ENCODE measurements at regions not wholly inside any gene's neighbourhood (a gene's known extent, or its start where the extent isn't known, plus 50 kb on each side); places are given as distances from the start of the nearest gene placed in this dataset.
"Not testable (repeated sequence)": the region's sequence is repeated elsewhere in the genome, so short reads cannot be mapped to it uniquely, and the experiment has no call there.

GRCh38 chr20:4441191-4441590 is 192.1 kb upstream of the ADRA1D start:
- Histone ChIP-seq H3K4me1 (ENCODE audit: control insufficient read depth, insufficient read depth, low read length) (peaks cover 3% of the 10 kb centered on the region), H3K27me3 (ENCODE audit: control insufficient read depth, insufficient read depth, low read length) (no peaks in the 10 kb centered on the region), H3K9me3 (ENCODE audit: control insufficient read depth, insufficient read depth, low read length) (no peaks in the 10 kb centered on the region), H3K36me3 (ENCODE audit: control insufficient read depth, insufficient read depth, low read length) (no peaks in the 10 kb centered on the region), H3K4me3 (ENCODE audit: low read depth, low read length) (no peak overlapping the region), H3K27ac (ENCODE audit: low read depth, low read length) (no peak overlapping the region)
- 90% methylated on average over 2 of the region's 2 CpGs for WGBS (ENCODE audit: insufficient coverage)
- DNase-seq (ENCODE audit: low read depth in 4 of 6, low spot score in 6 of 6): no peak

GRCh38 chr20:4439461-4439860 is 190.4 kb upstream of the ADRA1D start:
- DNase-seq (ENCODE audit: low read depth in 4 of 6, low spot score in 6 of 6): peak in 2 of 6 donors; percentile 23 to 41
- 45% methylated on average over 5 of the region's 5 CpGs for WGBS (ENCODE audit: insufficient coverage)

GRCh38 chr20:4437131-4437530 is 188.0 kb upstream of the ADRA1D start:
- H3K27me3 ChIP-seq (ENCODE audit: control insufficient read depth, insufficient read depth, low read length): no peaks in the 10 kb centered on the region
- no peaks in the 10 kb centered on the region for H3K36me3 ChIP-seq (ENCODE audit: control insufficient read depth, insufficient read depth, low read length)
- H3K9me3 ChIP-seq (ENCODE audit: control insufficient read depth, insufficient read depth, low read length): no peaks in the 10 kb centered on the region
- no peak overlapping the region for H3K4me3 ChIP-seq (ENCODE audit: low read depth, low read length)
- H3K27ac ChIP-seq (ENCODE audit: low read depth, low read length): no peak overlapping the region
- H3K4me1 ChIP-seq (ENCODE audit: control insufficient read depth, insufficient read depth, low read length): no peaks in the 10 kb centered on the region
- DNase-seq (ENCODE audit: low read depth in 4 of 6, low spot score in 6 of 6): no peak
- no CpG with 5 or more reads among the region's 1 CpG for WGBS (ENCODE audit: insufficient coverage)

More at GRCh38 chr20:4439461-4439860, 190.4 kb upstream of the ADRA1D start:
- no peak overlapping the region for H3K27ac ChIP-seq (ENCODE audit: low read depth, low read length)
- H3K27me3 ChIP-seq (ENCODE audit: control insufficient read depth, insufficient read depth, low read length): no peaks in the 10 kb centered on the region
- H3K36me3 ChIP-seq (ENCODE audit: control insufficient read depth, insufficient read depth, low read length): no peaks in the 10 kb centered on the region
- H3K4me1 ChIP-seq (ENCODE audit: control insufficient read depth, insufficient read depth, low read length): no peaks in the 10 kb centered on the region
- H3K4me3 ChIP-seq (ENCODE audit: low read depth, low read length): no peak overlapping the region
- H3K9me3 ChIP-seq (ENCODE audit: control insufficient read depth, insufficient read depth, low read length): no peaks in the 10 kb centered on the region

DNA sequence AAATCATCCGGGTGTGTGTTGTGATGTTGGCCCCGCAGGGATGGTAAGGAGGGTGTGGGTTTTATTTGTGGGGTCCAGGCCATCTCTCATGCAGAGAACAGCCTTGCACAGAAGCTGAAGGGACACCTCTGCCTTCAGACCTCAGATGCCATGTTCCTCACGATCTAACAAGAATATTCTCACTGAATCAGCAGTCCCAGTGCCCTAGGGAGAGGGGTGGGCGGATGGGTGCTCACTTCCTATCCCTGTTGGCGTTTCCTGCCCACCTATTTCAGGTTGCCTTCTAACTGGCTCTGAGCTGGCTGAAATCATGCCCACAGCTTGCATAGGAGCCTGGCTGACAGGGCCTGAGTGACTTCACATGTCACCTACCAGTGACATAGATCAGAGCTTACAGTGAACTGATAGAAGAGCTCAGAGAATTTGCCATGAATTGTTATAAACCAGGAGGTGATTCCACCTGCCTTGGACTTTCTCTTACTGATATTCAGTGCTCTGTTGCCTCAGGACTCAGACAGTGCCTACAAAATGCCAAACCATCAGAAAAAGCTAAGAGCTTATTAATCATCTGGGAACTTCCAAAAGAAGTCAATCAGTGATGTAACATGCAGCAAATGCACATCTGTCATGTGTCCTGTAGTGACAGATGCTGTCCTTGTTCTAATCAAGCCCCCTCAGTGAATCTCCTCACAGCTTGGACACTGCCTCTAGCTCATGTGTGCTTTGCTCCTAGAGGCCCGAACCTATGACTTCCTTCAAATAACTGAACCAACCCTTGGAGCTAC is 186.8 kb upstream of the ADRA1D start:
- no peaks in the 10 kb centered on the region for H3K36me3 ChIP-seq (ENCODE audit: control insufficient read depth, insufficient read depth, low read length)
- 86% methylated on average over 5 of the region's 6 CpGs for WGBS (ENCODE audit: insufficient coverage)
- H3K4me3 ChIP-seq (ENCODE audit: low read depth, low read length): no peak overlapping the region
- DNase-seq (ENCODE audit: low read depth in 4 of 6, low spot score in 6 of 6): no peak
- H3K27me3 ChIP-seq (ENCODE audit: control insufficient read depth, insufficient read depth, low read length): no peaks in the 10 kb centered on the region
- no peak overlapping the region for H3K27ac ChIP-seq (ENCODE audit: low read depth, low read length)
- no peaks in the 10 kb centered on the region for H3K4me1 ChIP-seq (ENCODE audit: control insufficient read depth, insufficient read depth, low read length)
- H3K9me3 ChIP-seq (ENCODE audit: control insufficient read depth, insufficient read depth, low read length): no peaks in the 10 kb centered on the region

DNA sequence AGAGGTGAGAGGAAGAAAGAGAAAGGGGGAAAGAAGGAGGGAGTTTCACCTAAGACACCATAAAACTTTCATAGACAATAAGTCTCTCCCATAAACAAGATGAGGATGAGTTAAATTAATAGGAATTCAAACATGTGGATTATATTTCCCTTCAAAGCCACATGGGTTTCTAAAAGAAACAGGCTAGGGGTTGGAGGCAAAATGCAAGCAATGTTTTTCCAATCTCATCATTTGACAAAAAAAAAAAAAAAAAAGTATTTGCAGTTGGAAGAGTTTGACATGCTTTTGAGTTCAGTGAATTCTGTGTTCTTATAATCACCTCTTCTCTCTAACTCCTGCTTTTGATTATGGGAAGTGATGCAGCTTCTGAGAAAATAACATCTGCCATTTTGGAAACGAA is 186.1 kb upstream of the ADRA1D start:
- DNase-seq (ENCODE audit: low read depth in 4 of 6, low spot score in 6 of 6): no peak
- Histone ChIP-seq H3K9me3 (ENCODE audit: control insufficient read depth, insufficient read depth, low read length) (no peaks in the 10 kb centered on the region), H3K4me3 (ENCODE audit: low read depth, low read length) (no peak overlapping the region), H3K36me3 (ENCODE audit: control insufficient read depth, insufficient read depth, low read length) (no peaks in the 10 kb centered on the region), H3K4me1 (ENCODE audit: control insufficient read depth, insufficient read depth, low read length) (no peaks in the 10 kb centered on the region), H3K27me3 (ENCODE audit: control insufficient read depth, insufficient read depth, low read length) (no peaks in the 10 kb centered on the region), H3K27ac (ENCODE audit: low read depth, low read length) (no peak overlapping the region)
- WGBS (ENCODE audit: insufficient coverage): 83% methylated on average over 1 of the region's 1 CpG

DNA sequence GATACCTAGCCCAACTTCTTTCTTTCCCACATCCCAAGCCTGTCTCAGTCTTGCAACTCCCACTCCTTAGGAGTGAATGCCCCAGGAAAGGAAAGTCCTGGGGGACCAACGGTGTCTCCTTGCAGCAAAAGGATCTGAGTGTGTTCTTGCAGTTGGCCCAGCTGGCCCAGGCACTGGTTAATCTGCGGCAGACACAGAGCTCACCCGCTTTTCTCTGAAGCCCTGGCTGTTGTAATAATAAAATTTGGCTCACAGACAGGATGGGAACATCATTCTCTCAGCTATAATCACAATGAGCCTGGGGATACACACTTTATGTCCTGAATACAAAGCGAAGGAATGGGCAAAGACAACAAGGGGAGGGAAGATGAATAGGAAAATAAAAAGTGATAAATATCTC is 185.6 kb upstream of the ADRA1D start:
- no peaks in the 10 kb centered on the region for H3K36me3 ChIP-seq (ENCODE audit: control insufficient read depth, insufficient read depth, low read length)
- DNase-seq (ENCODE audit: low read depth in 4 of 6, low spot score in 6 of 6): peak in 2 of 6 donors; percentile 5 to 64
- no peaks in the 10 kb centered on the region for H3K9me3 ChIP-seq (ENCODE audit: control insufficient read depth, insufficient read depth, low read length)
- H3K4me1 ChIP-seq (ENCODE audit: control insufficient read depth, insufficient read depth, low read length): no peaks in the 10 kb centered on the region
- H3K27ac ChIP-seq (ENCODE audit: low read depth, low read length): no peak overlapping the region
- H3K27me3 ChIP-seq (ENCODE audit: control insufficient read depth, insufficient read depth, low read length): no peaks in the 10 kb centered on the region
- H3K4me3 ChIP-seq (ENCODE audit: low read depth, low read length): no peak overlapping the region
- WGBS (ENCODE audit: insufficient coverage): 16% methylated on average over 3 of the region's 4 CpGs

- H3K36me3 ChIP-seq (ENCODE audit: control insufficient read depth, insufficient read depth, low read length): no peaks in the 10 kb centered on the region
- H3K4me3 ChIP-seq (ENCODE audit: low read depth, low read length): no peak overlapping the region
- no peaks in the 10 kb centered on the region for H3K9me3 ChIP-seq (ENCODE audit: control insufficient read depth, insufficient read depth, low read length)
- no peak for DNase-seq (ENCODE audit: low read depth in 4 of 6, low spot score in 6 of 6)
- peaks cover 6% of the 10 kb centered on the region for H3K4me1 ChIP-seq (ENCODE audit: control insufficient read depth, insufficient read depth, low read length)
- H3K27ac ChIP-seq (ENCODE audit: low read depth, low read length): no peak overlapping the region
- 81% methylated on average over 2 of the region's 2 CpGs for WGBS (ENCODE audit: insufficient coverage)
- H3K27me3 ChIP-seq (ENCODE audit: control insufficient read depth, insufficient read depth, low read length): no peaks in the 10 kb centered on the region
Measured at GRCh38 chr20:4431446-4431845, 182.4 kb upstream of the ADRA1D start.

- H3K4me1 ChIP-seq (ENCODE audit: control insufficient read depth, insufficient read depth, low read length); H3K9me3 ChIP-seq (ENCODE audit: control insufficient read depth, insufficient read depth, low read length); DNase-seq (ENCODE audit: low read depth in 4 of 6, low spot score in 6 of 6); H3K27ac ChIP-seq (ENCODE audit: low read depth, low read length); H3K36me3 ChIP-seq (ENCODE audit: control insufficient read depth, insufficient read depth, low read length); H3K4me3 ChIP-seq (ENCODE audit: low read depth, low read length); H3K27me3 ChIP-seq (ENCODE audit: control insufficient read depth, insufficient read depth, low read length): not testable (repeated sequence)
- 93% methylated on average over 6 of the region's 11 CpGs for WGBS (ENCODE audit: insufficient coverage)
Measured at GRCh38 chr20:4430826-4431225, 181.7 kb upstream of the ADRA1D start.

GRCh38 chr20:4427940-4428586 is 179.0 kb upstream of the ADRA1D start:
- Histone ChIP-seq H3K27ac (ENCODE audit: low read depth, low read length) (no peak overlapping the region), H3K4me1 (ENCODE audit: control insufficient read depth, insufficient read depth, low read length) (peaks cover 6% of the 10 kb centered on the region), H3K4me3 (ENCODE audit: low read depth, low read length) (no peak overlapping the region), H3K9me3 (ENCODE audit: control insufficient read depth, insufficient read depth, low read length) (no peaks in the 10 kb centered on the region), H3K36me3 (ENCODE audit: control insufficient read depth, insufficient read depth, low read length) (no peaks in the 10 kb centered on the region), H3K27me3 (ENCODE audit: control insufficient read depth, insufficient read depth, low read length) (no peaks in the 10 kb centered on the region)
- peak in 2 of 6 donors; percentile 62 to 77 for DNase-seq (ENCODE audit: low read depth in 4 of 6, low spot score in 6 of 6)
- 23% methylated on average over 4 of the region's 4 CpGs for WGBS (ENCODE audit: insufficient coverage)

DNA sequence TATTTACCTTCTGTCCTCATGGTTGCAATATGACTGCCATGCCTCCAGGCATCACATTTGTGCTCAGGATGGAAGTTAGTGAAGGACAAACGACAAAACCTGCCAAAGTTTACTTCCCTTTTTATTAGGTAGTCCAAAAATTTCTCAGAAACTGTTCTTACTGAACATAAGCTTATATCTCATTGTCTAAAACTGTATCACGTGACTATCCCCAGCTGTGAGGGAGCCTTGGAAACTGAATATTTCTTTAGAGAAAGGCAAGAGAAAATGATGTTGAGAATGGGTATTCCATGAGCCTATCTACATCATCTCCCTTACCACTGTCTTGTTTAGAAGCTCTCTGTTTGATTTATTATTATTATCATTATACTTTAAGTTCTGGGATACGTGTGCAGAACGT is 169.1 kb upstream of the ADRA1D start:
- H3K4me1 ChIP-seq (ENCODE audit: control insufficient read depth, insufficient read depth, low read length): no peaks in the 10 kb centered on the region
- no peaks in the 10 kb centered on the region for H3K9me3 ChIP-seq (ENCODE audit: control insufficient read depth, insufficient read depth, low read length)
- no peak overlapping the region for H3K4me3 ChIP-seq (ENCODE audit: low read depth, low read length)
- WGBS (ENCODE audit: insufficient coverage): 93% methylated on average over 2 of the region's 4 CpGs
- DNase-seq (ENCODE audit: low read depth in 4 of 6, low spot score in 6 of 6): no peak
- no peaks in the 10 kb centered on the region for H3K36me3 ChIP-seq (ENCODE audit: control insufficient read depth, insufficient read depth, low read length)
- H3K27me3 ChIP-seq (ENCODE audit: control insufficient read depth, insufficient read depth, low read length): no peaks in the 10 kb centered on the region
- H3K27ac ChIP-seq (ENCODE audit: low read depth, low read length): no peak overlapping the region
